Astrocyte (in vitro differentiated cells and primary cell): ENCODE measurements at regions not wholly inside any gene's neighbourhood (a gene's known extent, or its start where the extent isn't known, plus 50 kb on each side); places are given as distances from the start of the nearest gene placed in this dataset.
A peak's percentile ranks its signal among the peaks of the same experiment; 100 is the strongest.

Source experiments
- DNase-seq: peaks from one replicate; pipeline ENCODE4 v3.0.0-alpha.2; 2010; ENCODE audit warnings: low read depth
- FAIRE-seq: peaks from 2 replicates; lab custom pipeline; 2011; peaks lifted over from hg19 to GRCh38; lab: Jason Lieb, UNC
- H2AFZ ChIP-seq: 2 replicates; pipeline ENCODE4 v1.6.0; 2012; ENCODE audit warnings: low read depth, low read length, inconsistent platforms
- H3K27ac ChIP-seq: 2 replicates; pipeline ENCODE4 v1.5.1; 2011; ENCODE audit warnings: low read depth, low read length, inconsistent platforms
- H3K27me3 ChIP-seq: 2 replicates; pipeline ENCODE4 v1.6.0; 2011; ENCODE audit warnings: low read length, inconsistent platforms; ENCODE audit not compliant: insufficient read depth
- H3K36me3 ChIP-seq: 2 replicates; pipeline ENCODE4 v1.5.1; 2011; ENCODE audit warnings: low read length, inconsistent platforms; ENCODE audit not compliant: insufficient read depth
- H3K4me1 ChIP-seq: 2 replicates; pipeline ENCODE4 v1.5.1; 2011; ENCODE audit warnings: low read length, inconsistent platforms; ENCODE audit not compliant: insufficient read depth
- H3K4me2 ChIP-seq: 2 replicates; pipeline ENCODE4 v1.6.0; 2012; ENCODE audit warnings: low read length, inconsistent platforms
- H3K4me3 ChIP-seq: 2 replicates; pipeline ENCODE4 v1.5.1; 2011; ENCODE audit warnings: low read depth, mild to moderate bottlenecking, low read length, inconsistent platforms; ENCODE audit not compliant: insufficient read depth
- H3K79me2 ChIP-seq: 2 replicates; pipeline ENCODE4 v1.6.0; 2012; ENCODE audit warnings: mild to moderate bottlenecking, low read length, inconsistent platforms; ENCODE audit not compliant: insufficient read depth
- H3K9ac ChIP-seq: 2 replicates; pipeline ENCODE4 v1.6.0; 2012; ENCODE audit warnings: mild to moderate bottlenecking, low read length, inconsistent platforms
- H3K9me3 ChIP-seq: 2 replicates; pipeline ENCODE4 v1.5.1; 2012; ENCODE audit warnings: low read depth, mild to moderate bottlenecking, low read length, inconsistent platforms; ENCODE audit not compliant: insufficient read depth
- H4K20me1 ChIP-seq: 2 replicates; pipeline ENCODE4 v1.6.0; 2012; ENCODE audit warnings: low read length, inconsistent platforms; ENCODE audit not compliant: insufficient read depth
- H3K27ac Mint-ChIP-seq: one replicate; pipeline ENCODE4 v1.8.0; 2021; ENCODE audit warnings: mild to moderate bottlenecking, mixed read lengths; ENCODE audit not compliant: unreplicated experiment
- H3K27me3 Mint-ChIP-seq: one replicate; pipeline ENCODE4 v1.8.0; 2021; ENCODE audit warnings: low read depth, mixed read lengths; ENCODE audit not compliant: unreplicated experiment
- H3K36me3 Mint-ChIP-seq: one replicate; pipeline ENCODE4 v1.8.0; 2021; ENCODE audit warnings: low read depth, mixed read lengths; ENCODE audit not compliant: unreplicated experiment
- H3K4me1 Mint-ChIP-seq: one replicate; pipeline ENCODE4 v1.8.0; 2021; ENCODE audit warnings: low read depth, mixed read lengths; ENCODE audit not compliant: unreplicated experiment
- H3K4me3 Mint-ChIP-seq: one replicate; pipeline ENCODE4 v1.8.0; 2021; ENCODE audit warnings: mild to moderate bottlenecking, moderate library complexity, mixed read lengths; ENCODE audit not compliant: unreplicated experiment
- H3K9me3 Mint-ChIP-seq: one replicate; pipeline ENCODE4 v1.8.0; 2021; ENCODE audit warnings: mild to moderate bottlenecking, mixed read lengths; ENCODE audit not compliant: unreplicated experiment
- EZH2 ChIP-seq: IDR thresholded peaks from 2 replicates; pipeline ENCODE4 v1.6.1; 2012; ENCODE audit warnings: mild to moderate bottlenecking, low read length, inconsistent platforms; ENCODE audit not compliant: insufficient read depth
- TF ChIP-seq, protein P1 (sequence below): IDR thresholded peaks from 2 replicates; pipeline ENCODE4 v1.5.1; 2011; ENCODE audit warnings: low read depth, mild to moderate bottlenecking, inconsistent platforms, low read length, moderate library complexity; ENCODE audit not compliant: insufficient read depth

DNA sequence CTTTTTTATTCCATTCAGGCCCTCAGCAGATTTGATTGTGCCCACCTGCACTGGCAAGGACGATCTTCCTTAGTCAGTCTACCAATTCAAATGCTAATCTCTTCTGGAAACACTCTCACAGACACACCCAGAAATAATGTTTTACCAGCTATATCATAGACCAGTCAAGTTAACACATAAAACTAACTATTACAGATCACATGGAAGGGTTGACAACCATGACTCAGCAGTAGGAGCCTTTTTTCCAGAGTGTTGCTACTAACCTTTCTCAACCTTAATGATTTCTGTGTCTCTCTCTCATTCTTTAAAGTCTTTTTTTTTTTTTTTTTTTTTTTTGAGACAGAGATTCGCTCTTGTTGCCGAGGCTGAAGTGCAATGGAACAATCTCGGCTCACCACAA, 68.7 kb upstream of the KCNK12 start:
- no peak overlapping the region for H2AFZ ChIP-seq
- H3K4me1 Mint-ChIP-seq = peaks cover 12% of the 10 kb centered on the region
- no peak overlapping the region for H3K27ac ChIP-seq
- H3K4me2 ChIP-seq = no peak overlapping the region
- no peak overlapping the region for H3K9ac ChIP-seq
- peaks cover 3% of the 10 kb centered on the region for H3K9me3 Mint-ChIP-seq
- H3K4me3 ChIP-seq = no peak overlapping the region
- FAIRE-seq = no peak
- H3K27me3 ChIP-seq = peaks cover 4% of the 10 kb centered on the region
- no peak for TF ChIP-seq EZH2
- TF ChIP-seq, protein P1, sequence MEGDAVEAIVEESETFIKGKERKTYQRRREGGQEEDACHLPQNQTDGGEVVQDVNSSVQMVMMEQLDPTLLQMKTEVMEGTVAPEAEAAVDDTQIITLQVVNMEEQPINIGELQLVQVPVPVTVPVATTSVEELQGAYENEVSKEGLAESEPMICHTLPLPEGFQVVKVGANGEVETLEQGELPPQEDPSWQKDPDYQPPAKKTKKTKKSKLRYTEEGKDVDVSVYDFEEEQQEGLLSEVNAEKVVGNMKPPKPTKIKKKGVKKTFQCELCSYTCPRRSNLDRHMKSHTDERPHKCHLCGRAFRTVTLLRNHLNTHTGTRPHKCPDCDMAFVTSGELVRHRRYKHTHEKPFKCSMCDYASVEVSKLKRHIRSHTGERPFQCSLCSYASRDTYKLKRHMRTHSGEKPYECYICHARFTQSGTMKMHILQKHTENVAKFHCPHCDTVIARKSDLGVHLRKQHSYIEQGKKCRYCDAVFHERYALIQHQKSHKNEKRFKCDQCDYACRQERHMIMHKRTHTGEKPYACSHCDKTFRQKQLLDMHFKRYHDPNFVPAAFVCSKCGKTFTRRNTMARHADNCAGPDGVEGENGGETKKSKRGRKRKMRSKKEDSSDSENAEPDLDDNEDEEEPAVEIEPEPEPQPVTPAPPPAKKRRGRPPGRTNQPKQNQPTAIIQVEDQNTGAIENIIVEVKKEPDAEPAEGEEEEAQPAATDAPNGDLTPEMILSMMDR = no peak
- H3K27me3 Mint-ChIP-seq = peaks cover 19% of the 10 kb centered on the region
- DNase-seq = peak; percentile 8
- H3K79me2 ChIP-seq = no peaks in the 10 kb centered on the region
- no peaks in the 10 kb centered on the region for H4K20me1 ChIP-seq
- no peaks in the 10 kb centered on the region for H3K36me3 ChIP-seq
- no peaks in the 10 kb centered on the region for H3K36me3 Mint-ChIP-seq
- no peak overlapping the region for H3K4me3 Mint-ChIP-seq
- no peaks in the 10 kb centered on the region for H3K9me3 ChIP-seq
- peak overlapping the region; percentile 20 for H3K27ac Mint-ChIP-seq
- H3K4me1 ChIP-seq = no peaks in the 10 kb centered on the region

DNA sequence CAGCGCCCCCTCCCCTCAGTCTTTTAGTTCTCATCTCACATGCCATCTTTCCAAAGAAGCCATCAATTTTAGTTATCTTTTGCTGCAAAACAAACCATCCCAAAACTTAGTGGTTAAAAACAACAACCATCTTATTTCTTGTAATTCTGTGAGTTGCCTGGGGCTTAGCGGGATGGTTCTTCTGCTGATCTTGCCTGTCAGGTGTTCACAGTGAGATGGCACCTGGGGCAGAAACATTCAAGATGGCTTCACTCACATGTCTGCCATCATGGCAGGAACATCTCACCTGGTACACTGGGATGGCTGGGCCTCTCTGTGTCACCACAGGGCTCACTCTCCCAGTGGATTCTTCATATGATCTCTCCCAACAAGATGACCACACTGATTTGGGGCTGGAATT, 67.6 kb upstream of the KCNK12 start:
- Histone ChIP-seq H2AFZ (no peak overlapping the region), H3K4me2 (no peak overlapping the region), H3K4me3 (no peak overlapping the region), H3K9ac (no peak overlapping the region), H3K79me2 (no peaks in the 10 kb centered on the region), H3K4me1 (no peaks in the 10 kb centered on the region), H3K9me3 (no peaks in the 10 kb centered on the region), H3K27ac (no peak overlapping the region), H4K20me1 (no peaks in the 10 kb centered on the region), H3K27me3 (peaks cover 4% of the 10 kb centered on the region), H3K36me3 (no peaks in the 10 kb centered on the region)
- H3K4me3 Mint-ChIP-seq = no peak overlapping the region
- H3K36me3 Mint-ChIP-seq = no peaks in the 10 kb centered on the region
- FAIRE-seq (no peak), DNase-seq (no peak)
- no peak for TF ChIP-seq EZH2
- peaks cover 19% of the 10 kb centered on the region for H3K27me3 Mint-ChIP-seq
- peaks cover 3% of the 10 kb centered on the region for H3K9me3 Mint-ChIP-seq
- no peak overlapping the region for H3K27ac Mint-ChIP-seq
- peaks cover 9% of the 10 kb centered on the region for H3K4me1 Mint-ChIP-seq

DNA sequence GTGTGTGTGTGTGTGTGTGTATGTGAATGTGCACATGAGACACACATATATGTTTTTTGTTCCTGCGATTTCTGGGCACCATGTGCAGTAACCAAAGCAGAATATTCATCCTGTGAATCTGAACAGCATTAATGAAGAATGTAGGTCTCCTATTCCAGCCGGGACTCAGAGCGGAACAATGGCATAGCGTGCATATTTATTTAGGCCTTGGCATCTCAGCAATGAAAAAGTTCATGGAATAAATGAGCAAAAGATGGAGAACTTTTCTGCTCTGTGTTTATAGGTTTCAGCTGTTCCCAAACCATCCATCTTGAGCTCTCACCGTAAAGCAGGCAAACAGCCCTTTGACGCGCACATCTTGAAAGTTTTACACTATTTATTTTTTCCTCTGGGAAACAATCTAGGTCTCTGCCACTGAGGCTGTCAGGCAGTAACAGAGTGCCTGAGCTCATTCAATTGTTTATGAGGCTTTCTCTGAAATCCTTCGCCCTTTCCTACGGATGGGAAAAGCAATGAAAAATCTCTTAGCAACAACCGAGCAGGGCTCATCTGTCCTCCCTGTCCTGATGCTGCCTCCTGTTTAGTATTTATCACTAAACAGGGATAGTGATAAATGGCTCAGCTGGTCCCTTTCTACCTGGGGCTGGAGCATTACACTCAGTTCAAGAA, 65.9 kb upstream of the KCNK12 start:
- H3K4me1 Mint-ChIP-seq = peaks cover 23% of the 10 kb centered on the region
- no peak overlapping the region for H3K9ac ChIP-seq
- DNase-seq (peak; percentile 14), FAIRE-seq (no peak)
- no peak overlapping the region for H3K27ac Mint-ChIP-seq
- H4K20me1 ChIP-seq = no peaks in the 10 kb centered on the region
- peaks cover 17% of the 10 kb centered on the region for H3K27me3 Mint-ChIP-seq
- no peak overlapping the region for H3K27ac ChIP-seq
- H3K9me3 ChIP-seq = no peaks in the 10 kb centered on the region
- H3K36me3 Mint-ChIP-seq = no peaks in the 10 kb centered on the region
- H3K4me3 Mint-ChIP-seq = no peak overlapping the region
- H2AFZ ChIP-seq = no peak overlapping the region
- H3K4me2 ChIP-seq = no peak overlapping the region
- H3K27me3 ChIP-seq = peaks cover 4% of the 10 kb centered on the region
- H3K79me2 ChIP-seq = no peaks in the 10 kb centered on the region
- no peak overlapping the region for H3K4me3 ChIP-seq
- peaks cover 8% of the 10 kb centered on the region for H3K4me1 ChIP-seq
- no peaks in the 10 kb centered on the region for H3K36me3 ChIP-seq
- peaks cover 3% of the 10 kb centered on the region for H3K9me3 Mint-ChIP-seq
- no peak for TF ChIP-seq EZH2
- TF ChIP-seq, protein P1 = no peak
